Stimulated activated CD4-positive, alpha-beta T cell treated with anti-CD3 and anti-CD28 coated beads, Interleukin-2, amount 100 ng/mL, for 48 hours (primary cell): ENCODE measurements at regions not wholly inside any gene's neighbourhood (a gene's known extent, or its start where the extent isn't known, plus 50 kb on each side); places are given as distances from the start of the nearest gene placed in this dataset.
"Not testable (repeated sequence)": the region's sequence is repeated elsewhere in the genome, so short reads cannot be mapped to it uniquely, and the experiment has no call there.

Experiments
- DNase-seq, 2 donors: peaks; one replicate each; pipeline ENCODE4 v3.0.0-alpha.2; 2020

- DNase-seq, result peak in 1 of 2 donors; percentile 18
Measured at GRCh38 chr1:149635290-149635899, 51.7 kb downstream of the PPIAL4C start.

DNA sequence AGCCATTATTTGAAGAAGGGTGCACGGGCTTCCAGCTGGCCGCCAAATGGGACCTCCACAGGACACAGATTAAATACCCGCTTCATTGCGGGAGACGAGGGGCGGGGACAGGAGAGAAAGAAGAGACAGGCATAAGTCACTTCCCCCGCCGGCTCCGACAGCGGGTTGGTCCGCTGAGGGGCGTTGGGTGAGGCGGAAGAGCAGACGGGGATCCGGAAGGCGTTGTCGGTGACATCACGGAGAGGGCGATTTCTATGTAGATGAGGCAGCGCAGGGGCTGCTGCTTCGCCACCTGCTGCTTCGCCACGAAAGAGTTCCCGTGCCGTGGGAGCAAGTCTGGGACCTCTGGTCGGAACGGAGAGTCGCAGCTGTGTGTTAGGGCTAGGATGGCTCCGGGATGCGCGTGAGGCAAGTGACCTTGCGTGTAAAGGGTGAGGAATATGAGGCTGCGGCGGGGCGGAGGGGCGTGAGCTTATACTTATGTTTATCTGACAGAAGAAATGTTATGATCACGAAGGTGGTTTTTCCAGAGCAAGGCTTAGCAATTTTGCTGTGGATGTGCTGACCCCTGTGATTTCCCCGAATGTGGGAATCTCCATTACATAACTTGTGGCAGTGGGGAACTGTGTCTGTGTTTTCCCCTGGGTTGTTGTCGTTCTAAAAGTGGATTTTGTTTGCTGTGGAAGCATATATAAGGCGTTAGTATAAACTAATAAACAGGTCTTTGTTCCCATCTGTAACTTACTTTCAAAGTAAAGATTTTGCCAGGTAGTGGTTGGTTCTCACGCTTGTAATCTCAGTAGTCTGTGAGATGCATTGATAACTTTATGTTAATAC, 52.9 kb downstream of the PPIAL4C start:
- DNase-seq, result peak; percentile 76 to 78

DNA sequence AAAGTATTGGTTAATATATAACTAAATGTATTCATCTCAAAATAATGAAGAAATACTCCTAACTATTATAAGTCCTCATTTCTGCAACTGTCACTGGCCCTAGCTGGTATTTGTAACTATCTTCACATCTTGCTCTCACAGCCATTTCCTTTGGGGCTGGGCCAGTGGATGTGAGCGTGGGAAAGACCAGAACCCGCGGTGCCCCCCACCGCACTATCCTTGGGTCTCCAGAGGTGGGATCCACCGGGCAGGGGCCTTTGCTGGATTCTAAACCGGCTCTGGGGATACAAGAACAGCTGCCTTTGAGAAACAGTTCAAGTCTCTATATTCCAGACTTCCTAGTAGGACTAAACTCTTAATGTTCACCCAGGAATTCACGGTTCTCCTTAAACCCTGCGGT, 54.8 kb downstream of the PPIAL4C start:
- DNase-seq, result not testable (repeated sequence)

DNA sequence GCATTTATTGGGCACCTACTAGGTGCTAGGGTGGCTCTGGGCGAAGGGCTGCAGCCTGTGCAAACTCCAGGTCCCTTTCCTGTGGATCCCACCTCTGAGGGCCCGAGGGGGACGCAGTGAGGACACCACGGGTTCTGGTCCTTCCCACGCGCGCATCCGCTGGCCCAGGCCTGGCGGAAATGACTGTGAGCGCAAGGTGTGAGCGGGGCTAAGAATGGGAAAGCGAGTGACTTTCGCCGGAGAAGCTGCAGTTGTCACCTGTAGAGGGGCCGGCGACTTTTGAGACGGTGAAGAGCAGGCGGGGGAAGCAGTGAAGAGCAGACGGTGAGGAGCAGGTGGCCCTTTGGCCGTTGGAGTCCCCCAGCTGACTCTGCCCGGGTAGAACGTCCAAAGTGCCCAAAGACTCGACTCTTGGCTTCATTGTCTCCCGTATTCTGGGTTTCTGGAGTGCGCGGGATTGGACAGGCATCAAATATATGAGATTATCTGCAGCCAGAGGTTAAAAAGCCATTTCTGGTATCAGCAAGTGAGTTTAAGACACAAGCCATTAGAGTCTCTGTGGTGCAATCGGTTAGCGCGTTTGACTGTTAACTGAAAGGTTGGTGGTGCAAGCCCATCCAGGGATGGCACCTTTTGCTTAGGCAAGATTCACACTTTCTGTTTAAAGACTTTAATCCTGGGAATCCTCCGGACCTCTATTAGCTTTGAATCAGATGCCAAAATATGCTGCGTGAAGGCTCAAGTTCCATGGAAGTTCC, 55.4 kb downstream of the PPIAL4C start:
- not testable (repeated sequence) for DNase-seq

DNA sequence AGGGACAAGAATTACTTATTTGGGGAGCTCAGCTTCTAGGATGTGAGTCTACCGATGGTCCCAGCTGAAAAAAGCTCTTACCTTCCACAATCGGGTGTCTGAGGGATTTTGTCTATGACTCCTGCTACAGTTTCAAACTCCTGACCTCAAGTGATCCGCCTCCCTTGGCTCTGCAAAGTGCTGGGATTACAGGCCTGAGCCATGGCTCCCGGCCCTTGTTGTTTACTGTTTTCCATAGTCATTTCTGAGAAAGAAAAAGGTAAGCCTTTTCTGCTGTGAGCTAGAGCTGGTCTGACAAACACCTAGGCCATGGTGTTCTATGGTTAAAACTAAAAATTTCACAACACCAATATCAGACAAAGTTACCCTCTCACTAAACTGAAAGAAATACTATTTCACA, 57.5 kb downstream of the PPIAL4C start:
- DNase-seq, result not testable (repeated sequence)

- not testable (repeated sequence) for DNase-seq
Measured at GRCh38 chr1:149644818-149645217, 61.2 kb downstream of the PPIAL4C start.

GRCh38 chr1:149646360-149647017, 62.8 kb downstream of the PPIAL4C start:
- not testable (repeated sequence) for DNase-seq

DNA sequence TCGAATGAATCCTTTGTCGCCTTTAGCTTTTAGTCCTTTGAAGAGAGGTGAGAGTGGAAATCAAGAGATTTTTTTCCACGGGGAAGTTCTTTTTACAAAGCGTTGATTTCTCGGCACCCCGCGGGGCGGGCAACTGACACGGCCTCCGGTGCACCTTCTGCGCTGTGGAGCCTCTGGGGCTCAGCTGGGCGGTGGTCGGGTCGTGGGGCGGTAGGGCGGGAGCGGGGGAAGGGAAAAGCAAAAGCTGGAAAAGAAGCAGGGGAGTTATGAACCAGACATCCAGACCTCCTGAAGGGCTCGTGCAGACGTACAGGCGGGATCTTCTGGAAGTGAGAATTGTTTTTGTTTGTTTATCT, 63.3 kb downstream of the PPIAL4C start:
- not testable (repeated sequence) for DNase-seq

- not testable (repeated sequence) for DNase-seq
Measured at GRCh38 chr1:149657750-149658149, 74.1 kb downstream of the PPIAL4C start.

GRCh38 chr1:149658175-149658574, 74.5 kb downstream of the PPIAL4C start:
- not testable (repeated sequence) for DNase-seq

DNA sequence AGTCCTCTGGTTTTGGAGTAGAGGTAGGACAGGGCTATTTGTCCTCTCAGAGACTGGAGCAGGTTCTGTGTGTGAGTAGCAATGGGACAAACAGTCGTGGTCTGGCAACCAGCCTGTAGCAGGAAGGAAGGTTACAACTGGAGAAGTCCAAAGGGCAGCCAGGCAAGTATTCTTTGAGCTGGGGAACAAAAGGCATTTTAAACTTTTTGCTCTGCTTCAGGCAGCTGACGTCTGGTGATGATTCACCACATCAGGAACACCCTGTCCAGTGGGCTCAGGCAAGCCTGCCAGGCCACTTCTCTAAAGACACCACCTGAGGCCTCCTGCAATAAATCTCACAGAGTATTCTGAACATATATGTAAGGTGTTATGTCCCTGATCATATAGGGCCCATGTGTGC, 81.0 kb downstream of the PPIAL4C start:
- not testable (repeated sequence) for DNase-seq

GRCh38 chr1:149665033-149665432, 81.4 kb downstream of the PPIAL4C start:
- not testable (repeated sequence) for DNase-seq

DNA sequence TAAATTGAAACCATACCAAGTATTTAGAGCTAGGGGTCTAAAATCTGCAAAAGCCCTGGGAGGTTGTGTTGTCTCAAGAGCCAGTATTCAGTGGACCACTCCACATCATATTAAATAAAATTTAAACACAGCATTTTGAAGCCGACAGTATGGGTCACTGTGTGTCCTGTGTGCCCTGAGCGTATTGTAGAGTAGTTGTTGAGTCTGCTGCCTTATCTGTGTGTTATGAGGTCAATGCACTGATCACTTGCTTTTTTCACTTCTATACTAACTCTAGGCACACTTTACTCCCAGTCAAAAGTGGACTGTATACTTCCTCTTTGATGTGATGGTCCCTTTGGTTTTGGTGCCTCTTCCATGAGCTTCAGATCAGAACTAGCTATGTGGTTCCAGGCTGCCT, 81.9 kb downstream of the PPIAL4C start:
- DNase-seq, result not testable (repeated sequence)

GRCh38 chr1:149673231-149673909, 89.7 kb downstream of the PPIAL4C start:
- not testable (repeated sequence) for DNase-seq

GRCh38 chr1:149674921-149675320, 91.3 kb downstream of the PPIAL4C start:
- not testable (repeated sequence) for DNase-seq

GRCh38 chr1:149677359-149677758, 93.7 kb downstream of the PPIAL4C start:
- not testable (repeated sequence) for DNase-seq

- DNase-seq, result not testable (repeated sequence)
Measured at GRCh38 chr1:149686593-149687238, 95.8 kb upstream of the FCGR1A start.

- not testable (repeated sequence) for DNase-seq
Measured at GRCh38 chr1:149691399-149691798, 91.1 kb upstream of the FCGR1A start.

DNA sequence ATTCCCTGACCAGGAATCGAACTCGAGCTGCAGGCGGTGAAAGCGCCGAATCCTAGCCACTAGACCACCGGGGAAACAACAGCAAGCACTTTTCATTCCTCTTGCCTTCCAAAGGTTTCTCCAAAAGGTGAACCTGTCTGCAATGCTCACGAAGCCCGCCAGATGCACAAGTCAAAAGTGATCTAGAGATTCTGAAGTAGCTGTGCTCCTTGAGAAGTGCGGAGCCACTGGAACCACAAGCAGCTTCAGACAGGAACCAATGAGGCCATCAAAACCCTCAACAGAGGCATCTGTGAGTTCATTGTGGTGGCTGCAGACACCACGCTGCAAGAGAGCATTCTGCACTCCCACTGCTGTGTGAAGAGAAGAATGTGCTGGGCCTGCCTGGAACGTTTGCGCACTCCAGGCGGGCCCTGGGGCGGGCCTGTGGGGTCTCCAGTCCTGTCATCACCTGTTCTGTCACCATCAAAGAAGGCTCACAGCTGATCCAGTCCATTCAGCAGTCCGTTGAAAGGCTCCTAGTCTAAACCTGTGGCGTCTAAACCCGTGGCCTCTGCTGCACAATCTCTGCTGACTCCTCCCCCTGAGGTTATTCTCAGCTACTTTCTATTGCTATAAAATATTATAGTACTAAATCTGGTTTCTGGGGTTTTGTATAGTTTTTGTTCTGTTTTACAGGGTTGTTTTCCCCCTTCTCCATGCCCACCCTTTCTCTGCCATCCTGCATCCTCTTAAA, 89.5 kb upstream of the FCGR1A start:
- DNase-seq, result not testable (repeated sequence)

DNA sequence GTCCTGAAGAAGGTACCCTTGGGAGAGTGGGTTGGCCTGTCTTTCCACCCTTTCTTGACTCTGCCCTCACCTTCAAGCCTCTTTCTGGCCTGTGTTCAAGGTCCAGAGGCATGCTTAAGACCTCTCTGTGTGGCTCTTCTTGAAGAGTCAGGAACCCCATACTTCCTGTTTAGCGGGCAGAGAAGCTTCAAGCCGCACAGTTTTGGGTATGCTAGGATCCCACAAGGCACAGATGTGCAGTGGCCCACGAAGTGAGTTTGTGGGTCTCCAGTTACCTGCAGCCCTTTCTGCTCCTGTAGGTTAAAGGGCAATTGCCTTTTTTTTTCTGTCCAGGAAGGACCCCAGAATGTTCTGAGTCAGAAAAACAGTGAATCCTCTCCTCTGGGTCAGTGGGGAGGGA, 87.4 kb upstream of the FCGR1A start:
- DNase-seq, result not testable (repeated sequence)

GRCh38 chr1:149700220-149700619, 82.3 kb upstream of the FCGR1A start:
- DNase-seq, result not testable (repeated sequence)
